GM23338 (cell line): ENCODE measurements at regions not wholly inside any gene's neighbourhood (a gene's known extent, or its start where the extent isn't known, plus 50 kb on each side); places are given as distances from the start of the nearest gene placed in this dataset.
A peak's percentile ranks its signal among the peaks of the same experiment; 100 is the strongest.

Source experiments
- ATAC-seq: fragments of 200-7000 bp; cut with Tn5 transposase; 3 replicates; pipeline ENCODE4 v1.9.1; 2020
- DNase-seq: peaks from one replicate; pipeline ENCODE4 v3.0.0-alpha.2; 2015; ENCODE audit warnings: low spot score
- H2AFZ ChIP-seq: fragments of 200-600 bp; sonication (generic); 2 replicates; pipeline ENCODE4 v1.8.0; 2016; ENCODE audit warnings: antibody characterized with exemption, mild to moderate bottlenecking, moderate library complexity
- H3F3A ChIP-seq: fragments of 200-600 bp; sonication (generic); replicated peaks from 2 replicates; pipeline ENCODE4 v1.8.0; 2017; ENCODE audit warnings: antibody characterized with exemption, mixed run types, low read depth
- H3K27ac ChIP-seq: fragments of 200-600 bp; sonication (generic); 2 replicates; pipeline ENCODE4 v1.6.1; 2016; ENCODE audit warnings: low read depth
- H3K27me3 ChIP-seq: fragments of 200-600 bp; sonication (generic); 2 replicates; pipeline ENCODE4 v1.8.0; 2016; ENCODE audit warnings: mild to moderate bottlenecking, mixed run types, moderate library complexity; ENCODE audit not compliant: insufficient read depth
- H3K36me3 ChIP-seq: fragments of 200-600 bp; sonication (generic); 2 replicates; pipeline ENCODE4 v1.8.0; 2016; ENCODE audit warnings: mild to moderate bottlenecking; ENCODE audit not compliant: insufficient read depth
- H3K4me1 ChIP-seq: fragments of 200-600 bp; sonication (generic); 2 replicates; pipeline ENCODE4 v1.8.0; 2016; ENCODE audit warnings: mild to moderate bottlenecking, moderate library complexity; ENCODE audit not compliant: insufficient read depth
- H3K4me2 ChIP-seq: fragments of 200-600 bp; sonication (generic); 2 replicates; pipeline ENCODE4 v1.7.1; 2017; ENCODE audit warnings: mixed run types
- H3K4me3 ChIP-seq: fragments of 200-600 bp; sonication (generic); 2 replicates; pipeline ENCODE4 v1.6.1; 2016; ENCODE audit warnings: mixed run types
- H3K79me2 ChIP-seq: fragments of 200-600 bp; sonication (generic); replicated peaks from 2 replicates; pipeline ENCODE4 v1.8.0; 2017; ENCODE audit warnings: mild to moderate bottlenecking; ENCODE audit not compliant: insufficient read depth
- H3K9me2 ChIP-seq: fragments of 200-600 bp; sonication (generic); 2 replicates; pipeline ENCODE4 v1.8.0; 2017; ENCODE audit not compliant: insufficient read depth
- H4K20me1 ChIP-seq: fragments of 200-600 bp; sonication (generic); replicated peaks from 2 replicates; pipeline ENCODE4 v1.8.0; 2017; ENCODE audit warnings: mild to moderate bottlenecking; ENCODE audit not compliant: insufficient read depth
- H3K27ac Mint-ChIP-seq: 2 replicates; pipeline ENCODE4 v1.8.0; 2020; ENCODE audit warnings: inconsistent platforms, mild to moderate bottlenecking, moderate library complexity, mixed read lengths
- H3K27me3 Mint-ChIP-seq: 3 replicates; pipeline ENCODE4 v1.8.0; 2022; ENCODE audit warnings: low read depth, mild to moderate bottlenecking, moderate library complexity, mixed read lengths, inconsistent platforms; ENCODE audit not compliant: insufficient read depth, poor library complexity
- H3K36me3 Mint-ChIP-seq: 3 replicates; pipeline ENCODE4 v1.8.0; 2021; ENCODE audit warnings: low read depth, mild to moderate bottlenecking, inconsistent platforms, moderate library complexity, mixed read lengths
- H3K4me1 Mint-ChIP-seq: 3 replicates; pipeline ENCODE4 v1.8.0; 2020; ENCODE audit warnings: mild to moderate bottlenecking, inconsistent platforms, mixed read lengths
- H3K4me3 Mint-ChIP-seq: 3 replicates; pipeline ENCODE4 v1.8.0; 2021; ENCODE audit warnings: moderate library complexity, mild to moderate bottlenecking, inconsistent platforms, mixed read lengths
- H3K9me3 Mint-ChIP-seq: 3 replicates; pipeline ENCODE4 v1.8.0; 2020; ENCODE audit warnings: moderate library complexity, mild to moderate bottlenecking, inconsistent platforms, mixed read lengths
- CREB1 ChIP-seq: fragments of 250-450 bp; sonication (Bioruptor Pico); IDR thresholded peaks from 2 replicates; pipeline ENCODE4 v1.5.0; 2020; ENCODE audit warnings: low read depth, mild to moderate bottlenecking, moderate library complexity
- ETS1 ChIP-seq: IDR thresholded peaks from 2 replicates; pipeline ENCODE4 v1.6.1; 2016; ENCODE audit warnings: antibody characterized with exemption
- EZH2 ChIP-seq: fragments of 200-600 bp; sonication (generic); IDR thresholded peaks from one replicate; pipeline ENCODE4 v1.8.0; 2017; ENCODE audit warnings: antibody characterized with exemption, mild to moderate bottlenecking, low read depth; ENCODE audit not compliant: unreplicated experiment
- EZH2phosphoT487 ChIP-seq: fragments of 200-600 bp; sonication (generic); IDR thresholded peaks from one replicate; pipeline ENCODE4 v1.8.1; 2018; ENCODE audit warnings: antibody characterized with exemption; ENCODE audit not compliant: unreplicated experiment
- JUNB ChIP-seq: IDR thresholded peaks from one replicate; pipeline ENCODE4 v1.6.1; 2016; ENCODE audit warnings: antibody characterized with exemption; ENCODE audit not compliant: unreplicated experiment
- NANOG ChIP-seq: IDR thresholded peaks from 2 replicates; pipeline ENCODE4 v1.6.1; 2016; ENCODE audit warnings: antibody characterized with exemption, borderline replicate concordance
- POLR2AphosphoS5 ChIP-seq: IDR thresholded peaks from 2 replicates; pipeline ENCODE4 v1.6.1; 2016; ENCODE audit warnings: antibody characterized with exemption, low read depth
- REST ChIP-seq: IDR thresholded peaks from one replicate; pipeline ENCODE4 v1.6.1; 2018; ENCODE audit warnings: antibody characterized with exemption; ENCODE audit not compliant: unreplicated experiment
- STAT1 ChIP-seq: IDR thresholded peaks from one replicate; pipeline ENCODE4 v1.6.1; 2016; ENCODE audit warnings: antibody characterized with exemption; ENCODE audit not compliant: unreplicated experiment
- ZNF114 ChIP-seq: fragments of 250-450 bp; sonication (Bioruptor Pico); IDR thresholded peaks from 2 replicates; pipeline ENCODE4 v1.5.0; 2020; ENCODE audit warnings: mild to moderate bottlenecking, moderate library complexity
- ZNF331 ChIP-seq: fragments of 250-450 bp; sonication (Bioruptor Pico); IDR thresholded peaks from 2 replicates; pipeline ENCODE4 v1.5.0; 2020; ENCODE audit warnings: low read depth, mild to moderate bottlenecking, moderate library complexity
- ZNF462 ChIP-seq: fragments of 250-450 bp; sonication (Bioruptor Pico); IDR thresholded peaks from 2 replicates; pipeline ENCODE4 v1.5.0; 2020; ENCODE audit warnings: mild to moderate bottlenecking, moderate library complexity
- TF ChIP-seq, protein P1 (sequence below), 2 experiments: fragments of 200-600 bp in 1 of 2; sonication (generic) in 1 of 2; conservative IDR thresholded peaks; 2 replicates each; pipeline versions ENCODE4 v1.5.1 to v1.6.1; 2016 to 2017; ENCODE audit warnings: antibody characterized with exemption in 2 of 2, low read depth in 2 of 2, mild to moderate bottlenecking in 2 of 2, moderate library complexity in 1 of 2

DNA sequence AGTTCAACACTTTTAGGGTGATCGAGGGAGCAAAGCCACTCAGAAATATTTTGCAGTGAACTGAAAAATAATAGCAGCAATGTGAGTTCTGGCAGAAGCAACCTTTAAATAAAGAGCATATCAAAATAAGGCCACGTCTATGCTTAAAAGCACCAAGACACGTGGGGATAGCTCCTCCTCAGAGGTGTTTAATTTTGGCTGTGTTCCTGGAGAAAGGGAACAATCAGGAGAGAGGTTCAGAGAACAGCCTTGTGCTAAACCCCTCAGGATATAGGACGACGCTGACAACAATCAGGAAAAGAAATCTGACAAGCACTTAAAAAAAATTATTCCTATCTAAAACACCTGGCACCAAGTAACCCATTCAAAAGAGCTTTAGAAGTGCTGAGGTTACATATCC lies 471.9 kb upstream of the CELF2 start:
- TF ChIP-seq POLR2AphosphoS5 (no peak), CREB1 (CRISPR knock-in tag) (no peak), ZNF331 (CRISPR knock-in tag) (no peak), EZH2phosphoT487 (no peak), ZNF462 (CRISPR knock-in tag) (no peak), ETS1 (no peak), NANOG (no peak), STAT1 (no peak), JUNB (no peak), EZH2 (no peak), ZNF114 (no peak), REST (no peak)
- TF ChIP-seq, protein P1, sequence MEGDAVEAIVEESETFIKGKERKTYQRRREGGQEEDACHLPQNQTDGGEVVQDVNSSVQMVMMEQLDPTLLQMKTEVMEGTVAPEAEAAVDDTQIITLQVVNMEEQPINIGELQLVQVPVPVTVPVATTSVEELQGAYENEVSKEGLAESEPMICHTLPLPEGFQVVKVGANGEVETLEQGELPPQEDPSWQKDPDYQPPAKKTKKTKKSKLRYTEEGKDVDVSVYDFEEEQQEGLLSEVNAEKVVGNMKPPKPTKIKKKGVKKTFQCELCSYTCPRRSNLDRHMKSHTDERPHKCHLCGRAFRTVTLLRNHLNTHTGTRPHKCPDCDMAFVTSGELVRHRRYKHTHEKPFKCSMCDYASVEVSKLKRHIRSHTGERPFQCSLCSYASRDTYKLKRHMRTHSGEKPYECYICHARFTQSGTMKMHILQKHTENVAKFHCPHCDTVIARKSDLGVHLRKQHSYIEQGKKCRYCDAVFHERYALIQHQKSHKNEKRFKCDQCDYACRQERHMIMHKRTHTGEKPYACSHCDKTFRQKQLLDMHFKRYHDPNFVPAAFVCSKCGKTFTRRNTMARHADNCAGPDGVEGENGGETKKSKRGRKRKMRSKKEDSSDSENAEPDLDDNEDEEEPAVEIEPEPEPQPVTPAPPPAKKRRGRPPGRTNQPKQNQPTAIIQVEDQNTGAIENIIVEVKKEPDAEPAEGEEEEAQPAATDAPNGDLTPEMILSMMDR (conservative IDR thresholded peaks at IDR 0.05; ENCODE audit: low read depth in 2 of 2) = no peak
- DNase-seq = no peak
- Histone ChIP-seq H3K9me2 (peaks cover 20% of the 10 kb centered on the region), H4K20me1 (no peaks in the 10 kb centered on the region), H3F3A (no peaks in the 10 kb centered on the region), H3K27me3 (no peaks in the 10 kb centered on the region), H3K4me2 (no peak overlapping the region), H3K79me2 (no peaks in the 10 kb centered on the region), H3K4me3 (no peak overlapping the region), H3K4me1 (peaks cover 11% of the 10 kb centered on the region), H3K36me3 (no peaks in the 10 kb centered on the region), H3K27ac (no peak overlapping the region), H2AFZ (peak overlapping the region; percentile 29; the same call in 1 of the 2 replicates)
- no peak overlapping the region for H3K4me3 Mint-ChIP-seq
- no peaks in the 10 kb centered on the region for H3K27me3 Mint-ChIP-seq
- no peak for ATAC-seq
- H3K4me1 Mint-ChIP-seq = peaks cover 9% of the 10 kb centered on the region; the same call in 2 of the 3 replicates
- H3K9me3 Mint-ChIP-seq = no peaks in the 10 kb centered on the region
- no peaks in the 10 kb centered on the region for H3K36me3 Mint-ChIP-seq
- H3K27ac Mint-ChIP-seq = no peak overlapping the region
